ENCODE measurements at regions not wholly inside any gene's neighbourhood (a gene's known extent, or its start where the extent isn't known, plus 50 kb on each side); places are given as distances from the start of the nearest gene placed in this dataset.

DNA sequence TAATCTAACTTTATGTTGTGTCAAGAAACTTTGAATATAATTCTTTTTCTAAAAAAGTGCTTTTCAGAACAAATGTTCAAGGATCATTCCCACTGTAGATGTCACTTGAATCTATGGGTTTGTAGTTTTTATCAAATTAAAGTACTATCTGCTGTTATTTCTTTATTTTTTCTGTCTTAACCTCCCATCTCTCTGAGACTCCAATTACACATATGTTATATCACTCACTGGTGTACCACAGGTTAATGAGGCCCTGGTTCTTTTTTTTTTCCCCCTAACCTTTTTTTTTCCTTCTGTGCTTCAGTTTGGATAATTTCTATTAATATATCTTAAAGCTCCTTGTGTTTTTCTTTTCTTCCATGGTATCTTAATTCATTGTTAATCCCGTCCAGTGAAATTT lies 279.9 kb upstream of the RGS6 start:
- DNase-seq = no peak

- DNase-seq = no peak
Observed at GRCh38 chr14:71654810-71655209, 277.4 kb upstream of the RGS6 start.

- DNase-seq = peak; percentile 60
Observed at GRCh38 chr14:71658261-71658860, 273.9 kb upstream of the RGS6 start.

- DNase-seq = peak; percentile 7
Observed at GRCh38 chr14:71659159-71659558, 273.1 kb upstream of the RGS6 start.

DNA sequence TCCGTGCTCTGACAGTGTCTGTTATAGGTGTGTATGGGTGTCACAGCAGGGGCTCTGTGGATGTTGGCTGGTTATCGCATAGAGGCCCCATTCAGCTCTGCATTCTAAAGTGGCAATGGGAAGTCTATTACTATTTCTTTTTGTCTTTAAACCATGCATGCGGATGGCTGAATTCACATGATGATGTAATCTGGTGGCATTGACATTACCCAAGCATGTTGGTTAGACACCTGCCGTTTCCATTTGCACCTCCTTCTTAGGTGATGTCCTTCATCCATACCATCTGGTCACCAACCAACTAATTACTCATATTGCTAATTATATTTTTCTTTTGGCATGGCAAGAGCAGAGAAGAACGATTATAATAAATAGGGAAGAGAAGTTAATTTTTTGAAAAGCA lies 270.8 kb upstream of the RGS6 start:
- DNase-seq = peak; percentile 0

DNA sequence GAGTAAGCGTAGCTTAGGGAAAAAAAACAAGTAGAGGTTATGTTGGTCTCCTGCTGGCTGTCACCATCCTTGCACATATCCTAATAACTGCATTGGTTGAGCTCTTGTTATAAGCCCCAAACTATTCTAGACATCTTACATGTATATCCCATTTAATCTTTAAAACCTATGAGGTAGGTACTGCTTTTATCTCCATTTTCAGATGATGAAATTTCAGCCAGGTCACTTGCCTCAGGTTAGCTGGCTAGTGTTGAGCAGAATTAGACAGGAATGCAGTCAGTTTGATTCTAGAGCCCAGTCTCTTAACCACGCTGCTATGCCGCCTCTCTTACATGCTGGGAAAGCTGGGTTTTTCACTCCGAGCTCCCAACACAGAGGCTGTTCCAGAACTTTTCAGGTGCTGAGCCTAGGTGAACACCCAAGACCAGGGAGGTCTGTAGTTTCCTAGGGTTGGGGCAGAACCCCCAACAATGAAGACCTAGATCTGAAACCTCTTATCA lies 269.9 kb upstream of the RGS6 start:
- no peak for DNase-seq

GRCh38 chr14:71665157-71665556 lies 267.1 kb upstream of the RGS6 start:
- DNase-seq = no peak

DNA sequence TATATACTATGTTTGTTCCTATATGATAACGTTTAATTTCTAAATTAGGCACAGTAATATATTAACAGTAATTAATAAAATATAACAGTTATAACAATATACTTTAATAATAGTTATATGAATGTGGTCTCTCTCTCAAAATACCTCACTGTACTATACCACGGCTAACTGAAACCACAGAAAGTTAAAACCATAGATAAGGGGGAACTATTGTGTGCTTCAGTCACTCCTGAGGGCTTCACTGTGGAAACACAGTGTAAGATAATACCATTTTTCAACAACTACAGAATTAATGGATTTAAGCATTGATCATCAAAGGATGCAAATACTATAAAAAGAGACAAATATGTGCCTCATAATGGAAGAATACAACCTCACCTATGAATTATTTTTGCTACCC lies 266.4 kb upstream of the RGS6 start:
- no peak for DNase-seq

DNA sequence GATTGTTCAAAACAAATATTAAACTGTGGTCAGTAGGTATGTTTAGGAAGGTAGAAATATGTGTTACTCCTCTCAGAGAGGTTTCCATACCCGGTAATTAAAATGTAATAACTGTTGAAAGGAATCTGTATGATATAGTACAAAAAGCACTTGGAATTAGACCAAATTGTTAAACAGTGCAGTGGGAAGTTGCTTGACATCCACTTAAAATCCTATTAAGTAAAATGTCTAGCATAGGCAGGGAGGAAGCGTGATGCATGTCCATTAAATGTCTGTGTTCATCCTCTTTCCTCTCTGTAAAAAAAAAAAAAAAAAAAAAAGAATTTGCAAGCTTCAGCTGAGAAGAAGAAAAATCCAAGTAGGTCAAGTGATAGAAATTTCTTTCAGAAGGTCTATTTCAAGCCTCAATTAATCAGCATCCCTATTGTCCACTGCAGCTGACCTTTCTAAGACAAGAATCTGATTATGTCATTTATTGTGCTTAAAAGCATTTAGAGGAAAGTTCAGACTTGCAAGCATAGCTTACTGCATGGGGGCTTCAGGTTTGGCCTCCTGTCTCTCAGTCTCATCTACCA lies 265.6 kb upstream of the RGS6 start:
- DNase-seq = no peak

DNA sequence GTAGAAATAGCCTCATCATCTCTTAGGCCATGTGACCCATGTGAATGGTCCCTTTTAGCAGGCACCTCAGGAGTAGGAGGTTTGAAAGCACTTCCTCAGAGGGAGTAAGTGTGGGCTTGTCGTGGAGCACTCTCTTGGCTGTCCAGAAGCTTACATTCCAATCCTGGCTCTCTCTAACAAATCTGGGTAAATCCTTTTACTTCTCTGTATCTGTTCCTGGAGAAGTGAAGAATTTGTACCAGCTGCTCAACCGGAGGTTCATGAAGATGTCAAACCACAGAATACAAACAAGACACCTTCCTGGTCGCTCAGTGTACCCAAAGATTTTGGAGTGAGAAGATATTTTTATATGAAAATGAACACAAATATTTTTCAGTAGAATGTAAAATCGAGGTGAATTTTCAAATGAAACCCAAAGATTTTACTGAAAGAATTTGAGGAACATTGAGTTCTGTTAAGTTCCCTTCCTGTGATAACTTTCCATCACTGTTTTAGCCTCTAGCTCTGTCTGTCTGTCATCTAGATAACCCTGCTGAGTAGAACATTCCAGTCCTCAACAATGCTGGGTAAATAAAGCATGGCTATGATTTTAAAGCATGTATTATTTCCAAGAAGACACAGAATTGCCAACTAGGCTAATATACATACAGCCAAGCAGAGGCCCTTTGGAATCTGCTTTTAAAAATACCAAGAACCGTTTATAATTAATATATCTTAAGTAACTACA lies 263.9 kb upstream of the RGS6 start:
- DNase-seq = no peak

DNA sequence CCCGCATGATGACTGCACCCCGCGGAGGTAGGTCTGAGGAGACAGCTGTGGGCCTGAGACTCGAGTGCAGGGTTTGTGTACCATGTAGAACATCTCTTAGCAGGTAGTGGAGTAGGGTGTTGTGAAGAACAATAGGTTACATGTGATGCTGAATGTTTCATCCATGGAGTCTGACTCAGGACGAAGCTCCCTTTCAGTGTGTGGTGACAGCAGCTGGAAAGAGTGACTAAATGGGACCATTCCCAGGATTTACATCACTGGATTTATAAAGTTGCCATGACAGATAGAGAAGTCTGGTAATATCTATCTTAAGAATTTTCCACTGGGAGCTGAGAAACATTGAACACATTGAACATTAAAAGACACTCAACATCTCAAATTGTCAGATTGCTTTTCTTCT lies 259.6 kb upstream of the RGS6 start:
- DNase-seq = no peak

GRCh38 chr14:71675126-71675899 lies 256.9 kb upstream of the RGS6 start:
- DNase-seq = no peak

DNA sequence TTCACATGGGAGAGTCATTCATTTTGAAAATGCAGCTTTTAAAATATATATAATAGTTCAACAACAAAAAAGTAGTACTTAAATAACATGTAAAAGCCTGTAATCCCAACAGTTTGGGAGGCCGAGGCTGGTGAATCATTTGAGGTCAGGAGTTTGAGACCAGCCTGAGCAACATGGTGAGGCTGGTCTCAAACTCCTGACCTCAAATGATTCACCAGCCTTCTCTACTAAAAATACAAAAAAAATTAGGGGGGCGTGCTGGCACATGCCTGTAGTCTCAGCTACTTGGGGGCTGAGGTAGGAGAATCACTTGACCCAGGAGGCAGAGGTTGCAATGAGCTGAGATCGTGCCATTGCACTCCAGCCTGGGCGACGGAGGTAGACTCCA lies 256.3 kb upstream of the RGS6 start:
- DNase-seq = no peak

DNA sequence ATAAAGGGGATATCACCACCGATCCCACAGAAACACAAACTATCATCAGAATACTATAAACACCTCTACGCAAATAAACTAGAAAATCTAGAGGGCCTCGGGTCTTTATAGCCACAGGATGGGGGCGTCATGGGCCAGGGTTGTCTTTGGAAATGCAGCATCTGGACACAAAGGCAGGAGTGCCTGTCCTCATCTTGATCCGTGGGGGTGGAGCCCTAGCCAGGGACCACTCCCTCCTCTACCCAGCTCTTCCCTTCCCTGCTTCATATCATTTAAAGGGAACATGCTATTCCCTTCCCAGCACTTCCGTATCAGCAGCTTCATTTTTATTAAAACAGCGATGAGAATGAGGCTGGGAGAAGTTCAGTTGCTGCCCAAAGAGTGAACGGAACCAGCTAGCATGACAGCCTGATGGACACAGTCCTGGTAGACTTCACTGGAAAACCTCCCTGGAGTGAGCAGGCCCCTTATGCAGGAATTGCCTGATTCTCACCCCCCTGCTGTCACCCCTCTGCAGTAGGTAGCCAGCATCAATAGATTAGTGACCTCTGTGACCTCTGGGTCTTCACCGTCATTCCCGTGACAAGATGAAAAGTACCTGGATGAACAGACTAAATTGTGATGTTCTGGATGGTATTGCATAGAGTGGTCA lies 251.4 kb upstream of the RGS6 start:
- peak; percentile 68 for DNase-seq

GRCh38 chr14:71682337-71682736 lies 249.9 kb upstream of the RGS6 start:
- no peak for DNase-seq

- no peak for DNase-seq
Observed at GRCh38 chr14:71684323-71684722, 247.9 kb upstream of the RGS6 start.

- no peak for DNase-seq
Observed at GRCh38 chr14:71686677-71687076, 245.6 kb upstream of the RGS6 start.

DNA sequence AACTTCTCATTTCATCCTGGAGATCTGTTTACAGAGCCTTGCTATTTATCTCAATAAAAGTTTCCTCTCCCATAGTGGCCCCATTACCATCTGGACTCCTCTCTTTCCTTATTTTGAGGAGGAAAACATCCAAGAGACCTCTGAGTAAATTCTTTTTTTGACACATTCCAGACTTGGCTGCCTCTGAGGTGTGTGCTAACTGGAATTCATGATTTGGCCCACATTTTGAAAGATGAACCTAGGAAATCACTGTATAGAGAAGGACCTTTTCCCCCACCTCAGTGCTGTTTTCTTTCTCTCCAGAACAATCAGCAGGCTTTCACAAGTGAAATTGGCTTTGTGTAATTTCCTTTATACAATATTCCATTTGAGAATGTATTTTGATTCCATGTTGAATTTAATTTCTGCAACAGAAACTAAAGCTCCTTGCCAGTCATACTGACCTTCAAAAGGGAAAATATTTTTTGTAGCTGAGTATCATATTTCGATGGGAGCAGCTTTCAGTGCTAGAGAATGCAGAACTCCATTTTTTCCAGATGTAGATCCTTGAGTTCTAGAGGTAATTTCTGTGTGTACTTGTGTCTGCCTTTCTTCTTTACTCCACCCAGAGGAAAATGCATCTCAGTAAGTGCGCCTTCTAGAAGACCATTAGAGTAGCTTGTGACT lies 244.9 kb upstream of the RGS6 start:
- DNase-seq = no peak

DNA sequence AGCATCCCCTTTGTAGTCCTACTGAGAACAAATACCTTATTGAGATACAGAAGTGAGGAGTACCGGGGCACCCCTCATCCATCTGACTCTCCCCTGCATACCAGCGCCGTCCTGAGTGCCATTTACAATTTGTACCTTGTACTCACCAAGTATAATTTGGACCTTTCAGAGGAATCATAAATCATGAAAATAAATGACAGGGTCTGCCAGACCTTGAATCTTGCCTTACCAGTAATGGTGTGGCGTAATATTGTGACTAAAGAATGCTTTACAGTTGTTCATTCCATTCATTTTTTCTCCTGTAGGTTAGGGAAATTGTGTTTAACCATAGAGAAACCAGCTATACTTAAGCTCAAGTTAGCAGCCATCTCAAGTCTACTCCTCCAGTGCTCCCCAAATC lies 243.7 kb upstream of the RGS6 start:
- DNase-seq = no peak

DNA sequence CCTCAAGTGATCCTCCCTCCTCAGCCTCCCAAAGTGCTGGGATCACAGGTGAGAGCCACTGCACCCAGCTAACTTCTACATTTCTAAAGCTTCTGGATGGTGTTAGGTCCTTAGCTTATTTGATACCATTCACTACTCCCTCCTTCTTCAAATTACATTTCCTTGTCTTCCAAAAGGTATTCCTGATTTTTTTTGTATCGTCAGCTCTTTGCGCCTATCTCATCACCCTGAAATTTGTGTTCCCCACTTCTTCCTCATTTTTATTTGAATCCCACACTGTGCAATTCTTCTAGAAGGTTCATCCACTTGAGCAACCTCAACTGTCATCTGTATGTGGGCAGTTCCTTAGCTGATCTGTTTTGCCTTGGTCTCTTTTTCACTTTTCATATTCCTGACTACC lies 241.8 kb upstream of the RGS6 start:
- no peak for DNase-seq

DNA sequence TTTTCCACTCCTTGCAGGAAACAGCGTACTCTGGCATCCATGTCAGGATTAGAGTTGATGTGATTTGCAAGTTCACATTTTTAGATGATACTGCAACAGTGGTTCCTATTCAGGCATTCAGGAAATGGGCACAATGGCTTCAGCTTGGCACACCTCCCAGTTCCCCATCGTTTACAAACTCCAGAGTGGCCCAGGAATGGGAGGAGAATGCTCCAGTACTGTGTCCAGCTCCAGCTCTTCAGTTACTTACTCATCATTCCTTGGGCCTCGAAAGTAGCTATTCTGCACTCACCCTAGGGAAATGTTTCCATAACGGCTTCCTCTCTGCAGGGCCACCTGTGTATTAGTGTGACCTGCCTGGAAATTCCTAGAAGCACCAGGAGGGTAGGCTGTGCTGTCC lies 239.7 kb upstream of the RGS6 start:
- no peak for DNase-seq

GRCh38 chr14:71693381-71693780 lies 238.8 kb upstream of the RGS6 start:
- DNase-seq = no peak

All from NCI-H146 (cell line).